Embryonic facial prominence (tissue), 1 donor: ENCODE measurements at regions not wholly inside any gene's neighbourhood (a gene's known extent, or its start where the extent isn't known, plus 50 kb on each side); places are given as distances from the start of the nearest gene placed in this dataset.

Experiments used
- DNase-seq: peaks from one replicate; pipeline ENCODE4 v3.0.0-alpha.2; 2016; ENCODE audit errors: extremely low spot score

DNA sequence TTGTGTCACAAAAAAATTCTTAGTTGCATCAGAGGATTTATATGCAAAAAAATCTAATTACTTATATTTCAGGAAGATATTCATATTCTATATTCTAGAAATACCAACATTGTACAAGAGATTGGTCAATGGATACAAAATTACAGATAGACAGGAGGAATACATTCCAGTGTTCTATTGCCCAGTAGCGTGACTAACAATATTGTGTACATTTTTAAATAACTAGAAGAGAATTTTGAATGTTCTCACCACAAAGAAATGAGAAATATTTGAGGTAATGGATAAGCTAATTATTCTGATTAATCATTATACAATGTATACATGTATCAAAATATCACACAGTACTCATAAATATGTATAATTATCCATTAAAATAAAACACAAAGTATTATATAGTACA, 253.3 kb downstream of the IPMK start:
- no peak for DNase-seq

DNA sequence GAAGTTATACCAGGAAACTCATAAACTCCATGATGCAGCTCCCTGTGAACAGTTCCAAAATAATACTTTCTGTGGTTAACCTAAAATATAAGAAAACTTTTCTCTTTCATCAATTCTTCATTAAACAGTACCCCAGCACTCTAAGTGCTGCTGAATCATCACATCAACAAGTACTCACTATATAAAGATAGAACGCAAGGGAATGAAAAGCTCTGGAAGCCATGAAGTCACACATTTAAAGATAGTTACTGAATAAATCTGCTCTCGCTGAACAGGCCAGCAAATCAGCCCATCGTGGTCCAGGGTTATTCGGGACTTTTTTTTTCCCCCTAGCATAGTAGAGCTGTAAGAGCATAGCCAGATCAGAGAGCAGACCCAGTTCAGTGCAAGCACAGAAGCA, 254.3 kb downstream of the IPMK start:
- DNase-seq: no peak

DNA sequence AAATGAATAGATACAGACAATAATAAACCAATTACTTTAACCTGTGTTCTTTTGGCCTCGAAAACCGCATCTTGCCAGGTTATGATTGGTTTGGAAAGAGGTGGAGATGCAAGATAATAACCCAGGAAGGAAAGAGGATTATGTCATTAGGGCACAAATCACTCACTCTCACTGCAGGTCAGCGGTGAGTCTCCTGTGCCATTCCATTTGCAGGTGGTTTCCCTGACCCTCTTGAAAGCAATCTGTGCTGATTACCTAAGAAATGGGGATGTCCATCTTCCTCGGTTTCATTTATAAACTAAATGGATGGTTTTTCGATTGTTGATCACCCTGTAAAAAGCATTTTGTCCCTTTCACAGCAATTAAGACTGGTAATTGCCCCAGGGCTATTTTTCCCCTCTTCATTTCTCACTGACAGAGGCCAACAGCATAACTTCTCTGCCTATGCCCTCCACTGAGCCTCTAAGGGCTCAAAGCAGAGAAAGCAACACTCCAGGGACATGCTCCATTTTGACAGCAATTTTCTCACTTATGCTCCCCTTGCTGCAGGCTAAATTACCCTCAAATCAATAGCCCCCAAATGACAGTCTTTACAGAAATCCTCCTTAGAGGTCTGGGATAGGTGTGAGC, 257.5 kb downstream of the IPMK start:
- DNase-seq: no peak

- no peak for DNase-seq
Measured at GRCh38 chr10:58003945-58004344, 263.7 kb downstream of the IPMK start.

GRCh38 chr10:58001159-58001558, 266.5 kb downstream of the IPMK start:
- DNase-seq: no peak

DNA sequence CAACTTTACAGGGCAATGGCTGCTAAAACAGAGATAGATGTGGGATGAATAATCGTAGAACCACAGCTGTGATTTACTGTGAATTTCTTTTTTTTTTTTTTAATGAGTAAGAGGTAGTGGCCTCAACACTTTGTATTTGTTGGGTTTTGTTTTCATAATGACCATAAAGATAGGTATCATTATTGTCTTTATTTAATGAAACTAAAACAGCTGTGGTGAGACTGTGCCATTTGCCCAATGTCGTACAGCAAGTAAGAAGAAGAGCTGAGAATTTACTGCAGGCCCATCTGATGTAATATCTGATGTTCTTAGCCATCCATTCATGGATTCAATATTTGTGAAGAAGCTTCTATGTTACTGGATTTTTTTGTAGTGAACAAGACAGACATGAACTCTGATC, 271.2 kb downstream of the IPMK start:
- no peak for DNase-seq

DNA sequence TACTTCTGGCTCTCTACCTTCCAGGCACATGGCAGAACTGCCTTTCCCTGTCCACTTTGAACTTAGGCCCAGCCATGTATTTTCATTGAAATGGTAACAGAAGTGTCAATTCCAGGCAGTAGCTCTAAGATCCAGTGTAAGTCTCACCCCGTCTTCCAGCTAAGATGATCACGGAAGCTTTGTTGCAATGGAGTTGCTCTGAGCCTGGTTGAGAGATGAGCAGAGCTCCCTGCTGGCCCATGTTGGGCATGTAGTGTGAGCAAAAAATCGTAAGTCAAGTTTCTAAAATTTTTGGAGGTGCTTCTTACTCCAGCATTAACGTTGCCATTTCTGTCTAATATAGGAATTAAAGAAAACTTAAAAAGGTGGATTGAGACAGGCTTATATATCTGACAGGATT, 274.4 kb downstream of the IPMK start:
- DNase-seq: no peak

DNA sequence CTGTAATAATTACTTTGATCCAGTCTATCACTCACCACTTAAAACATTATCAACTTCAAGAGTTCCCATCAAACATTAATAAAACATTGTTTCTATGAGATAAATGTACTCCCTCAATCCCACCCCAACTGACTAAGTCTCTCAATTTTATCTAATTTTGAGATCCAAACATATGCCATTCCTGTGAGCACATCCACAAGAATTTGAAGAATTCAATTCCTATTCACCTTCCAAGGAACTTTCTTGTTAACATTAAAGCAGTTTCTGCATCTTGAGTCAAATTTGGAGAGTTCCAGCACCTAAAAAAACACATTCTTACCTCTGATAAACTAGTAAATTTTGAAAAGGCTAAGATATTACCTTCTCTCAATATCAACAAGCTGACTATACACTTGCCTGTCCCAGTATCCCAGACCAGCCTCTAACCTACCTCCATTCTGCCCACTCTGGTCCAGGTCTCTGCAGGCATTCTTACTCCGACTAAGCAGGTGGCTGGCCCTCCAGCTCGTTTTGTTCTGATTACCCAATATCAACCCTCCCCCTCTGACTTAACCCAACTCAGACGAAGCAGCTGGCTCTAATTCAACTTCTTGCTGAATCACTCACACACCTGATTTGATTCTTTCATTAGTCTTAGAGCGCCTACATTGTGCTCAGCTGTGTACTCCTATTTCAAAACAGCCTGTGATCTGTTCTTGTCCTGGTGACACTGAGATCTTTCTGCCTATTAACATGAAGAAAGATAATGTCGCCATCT, 275.2 kb downstream of the IPMK start:
- DNase-seq: no peak

- no peak for DNase-seq
Measured at GRCh38 chr10:57988964-57989363, 278.7 kb downstream of the IPMK start.

DNA sequence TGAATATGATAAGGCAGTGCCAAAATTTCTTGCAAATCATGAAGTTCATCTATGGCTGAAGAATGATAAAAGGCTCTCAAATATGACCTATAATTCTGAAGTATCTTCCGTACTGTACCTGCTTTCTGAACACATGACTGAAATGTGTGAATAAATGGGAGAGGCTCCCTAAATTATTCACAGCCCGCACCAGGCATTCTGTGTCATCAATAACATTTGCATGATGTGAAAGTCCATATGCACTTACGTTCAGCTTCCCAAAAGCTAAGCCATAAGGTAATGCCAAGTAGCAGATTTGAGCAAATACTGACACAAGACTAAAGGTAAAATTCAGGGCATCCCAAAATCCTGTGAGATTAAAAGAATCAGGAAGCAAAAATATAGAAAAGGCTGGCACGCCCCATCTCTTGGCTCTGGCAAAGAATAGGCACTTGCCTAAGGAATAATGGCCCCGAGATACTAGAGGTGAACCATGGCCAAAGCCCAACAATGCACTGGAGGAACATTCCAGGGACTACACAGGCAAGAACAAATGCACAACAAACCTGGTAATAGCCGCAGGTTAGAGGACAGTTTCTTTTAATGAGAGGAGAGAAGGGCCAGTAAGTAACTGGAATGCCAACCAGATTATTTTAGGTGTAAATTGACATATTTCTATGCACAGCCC, 280.5 kb downstream of the IPMK start:
- no peak for DNase-seq

GRCh38 chr10:57986422-57986821, 281.3 kb downstream of the IPMK start:
- no peak for DNase-seq

DNA sequence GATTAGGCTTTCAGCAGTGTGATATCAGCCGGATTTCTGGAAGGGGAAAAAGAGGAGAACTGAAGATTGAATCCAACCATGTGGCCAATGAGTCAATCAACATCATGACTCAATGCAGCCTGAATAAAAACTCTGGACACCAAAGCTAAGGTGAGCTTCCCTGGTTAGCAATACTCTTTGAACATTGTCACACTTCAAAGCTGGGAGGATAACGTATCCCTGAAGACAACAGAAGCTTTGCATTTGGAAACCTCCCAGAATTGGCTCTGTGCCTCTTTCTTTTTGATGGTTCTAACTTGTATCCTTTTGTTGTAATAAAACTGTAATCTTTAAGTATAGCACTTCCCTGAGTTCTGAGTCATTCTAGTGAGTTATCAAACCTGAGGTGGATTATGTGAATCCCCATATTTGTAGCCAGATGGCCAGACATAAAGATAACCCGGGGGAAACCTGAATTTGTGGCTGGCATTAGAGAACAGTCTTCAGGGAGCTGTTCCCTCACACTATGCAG, 284.4 kb downstream of the IPMK start:
- DNase-seq: no peak

DNA sequence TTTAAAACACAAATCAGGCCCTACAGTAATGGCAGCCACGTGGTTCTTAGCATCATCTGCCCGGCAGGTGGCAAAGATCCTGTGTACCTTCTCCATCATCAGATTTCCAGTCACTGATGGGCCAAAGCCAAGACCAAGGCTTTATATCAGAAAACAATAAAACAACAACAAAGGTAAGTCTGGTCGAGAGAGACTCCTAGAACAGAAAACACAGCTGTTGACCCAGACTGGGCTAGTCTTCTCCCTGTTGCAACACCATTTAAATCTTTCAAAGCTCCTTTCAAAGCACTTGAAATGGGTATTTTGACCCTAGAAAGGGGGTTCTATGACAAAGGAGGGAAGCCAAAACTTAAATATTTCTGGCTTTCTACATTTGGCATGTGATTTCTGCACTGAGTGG, 285.6 kb downstream of the IPMK start:
- no peak for DNase-seq

DNA sequence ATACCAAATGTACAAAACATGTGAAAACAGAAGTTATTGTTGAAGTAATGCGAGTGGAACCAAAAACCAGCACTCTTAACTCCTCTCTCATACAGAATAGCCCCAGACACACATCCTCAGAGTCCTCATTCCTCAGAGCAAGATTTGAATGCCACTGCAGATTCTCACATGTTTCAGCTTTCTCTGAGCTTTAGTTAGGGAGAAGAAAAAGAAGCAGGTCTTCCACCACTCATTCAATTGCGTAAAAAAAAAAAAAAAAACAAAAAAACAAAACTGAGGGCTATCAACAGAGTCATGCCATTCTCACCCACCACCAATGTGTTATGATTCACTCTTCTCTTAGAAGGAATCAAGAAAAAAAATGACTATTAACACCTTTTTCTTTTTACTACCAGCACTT, 287.7 kb downstream of the IPMK start:
- no peak for DNase-seq

DNA sequence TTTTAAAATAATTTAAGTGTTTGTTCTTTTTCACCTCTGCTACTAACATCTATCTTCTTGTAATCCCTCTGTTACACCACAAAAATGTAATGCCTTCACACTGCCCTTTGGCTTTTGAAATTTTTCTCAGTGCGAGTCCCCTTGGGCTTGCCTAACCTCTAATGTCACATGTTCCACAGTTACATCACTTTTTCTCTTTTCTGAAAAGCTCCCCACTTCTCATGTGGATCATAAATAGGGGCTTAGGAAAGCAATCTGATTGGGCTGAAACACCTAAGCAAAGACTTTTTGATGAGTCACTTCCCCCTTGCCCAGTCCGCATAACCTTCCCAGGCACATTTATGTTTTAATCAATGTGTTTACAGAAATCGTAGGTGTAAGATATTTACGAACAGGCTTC, 288.2 kb downstream of the IPMK start:
- no peak for DNase-seq

GRCh38 chr10:57977262-57977661, 290.4 kb downstream of the IPMK start:
- no peak for DNase-seq

DNA sequence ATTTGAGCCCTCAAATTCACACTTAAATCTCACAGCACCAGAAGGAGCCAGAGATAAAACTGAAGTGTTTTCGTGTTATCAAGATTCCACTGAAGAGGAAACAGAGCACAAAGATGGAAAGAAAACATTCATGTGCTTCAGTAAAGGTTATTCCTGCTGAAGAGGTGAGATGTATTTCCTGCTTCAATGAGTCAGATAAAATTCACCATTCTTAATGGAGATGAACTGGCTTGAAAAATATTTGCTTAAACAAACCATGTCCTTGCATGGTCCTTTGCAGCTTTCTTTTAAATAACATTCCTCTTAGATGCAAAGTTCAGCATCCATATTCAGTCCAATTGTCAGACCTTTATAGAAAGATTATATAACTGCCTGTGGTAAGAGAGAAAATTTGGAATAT, 294.2 kb downstream of the IPMK start:
- no peak for DNase-seq

DNA sequence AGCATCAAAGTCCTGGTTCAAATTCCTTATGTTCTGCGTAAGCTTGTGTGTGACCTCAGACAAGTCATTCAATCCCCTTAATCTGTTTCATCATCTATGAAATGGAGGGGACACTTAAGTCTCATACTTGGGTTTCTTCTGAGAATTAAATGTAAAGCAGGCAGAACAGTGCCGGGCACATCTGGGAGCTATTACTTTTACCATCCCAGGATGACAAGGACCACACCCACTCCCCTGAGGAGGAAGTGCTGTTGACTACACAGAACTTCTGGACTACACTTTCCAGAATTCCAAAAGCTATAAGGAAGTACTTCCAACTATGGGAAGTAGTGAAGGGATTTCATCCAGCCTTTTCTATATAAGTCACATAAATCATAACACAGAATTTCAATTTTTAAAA, 294.9 kb downstream of the IPMK start:
- no peak for DNase-seq

GRCh38 chr10:57968328-57969016, 299.2 kb downstream of the IPMK start:
- DNase-seq: no peak

DNA sequence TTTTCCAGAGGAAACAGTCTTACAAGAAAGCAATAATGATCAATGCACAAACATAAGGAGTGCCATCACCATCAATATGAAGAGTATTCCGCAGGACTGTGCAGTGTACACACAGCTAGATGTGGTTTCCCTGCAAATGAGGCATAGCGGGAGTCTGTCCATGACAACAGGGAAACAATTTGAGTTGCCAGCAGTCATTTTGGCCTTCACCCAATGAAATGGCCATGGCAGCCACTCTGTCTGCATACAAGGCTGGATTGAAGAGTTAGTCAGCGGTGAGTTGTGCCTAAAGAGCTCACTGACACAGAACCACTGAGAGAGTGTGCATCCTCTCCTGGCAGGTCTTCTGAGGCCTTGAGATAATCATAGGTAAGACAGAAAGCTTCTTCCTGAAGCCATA, 303.3 kb downstream of the IPMK start:
- DNase-seq: no peak

- no peak for DNase-seq
Measured at GRCh38 chr10:57963546-57963945, 304.1 kb downstream of the IPMK start.

GRCh38 chr10:57962839-57963238, 304.9 kb downstream of the IPMK start:
- no peak for DNase-seq
